Esophagus squamous epithelium (tissue), 4 donors: ENCODE measurements at regions not wholly inside any gene's neighbourhood (a gene's known extent, or its start where the extent isn't known, plus 50 kb on each side); places are given as distances from the start of the nearest gene placed in this dataset.

Source experiments
- CTCF ChIP-seq, 6 experiments: fragments of 450-650 bp in 4 of 6; fragments of 200-600 bp in 2 of 6; sonication (generic) in 2 of 6; IDR thresholded peaks; one replicate each; pipeline ENCODE4 v1.5.1; 2016 to 2019; ENCODE audit warnings: antibody characterized with exemption in 6 of 6, mild to moderate bottlenecking in 4 of 6, moderate library complexity in 4 of 6
- POLR2A ChIP-seq, 4 donors: fragments of 450-650 bp; IDR thresholded peaks; one replicate each; pipeline ENCODE4 v1.6.1; 2017; ENCODE audit warnings: antibody characterized with exemption in 4 of 4, mild to moderate bottlenecking in 4 of 4, moderate library complexity in 3 of 4

- TF ChIP-seq POLR2A (IDR thresholded peaks at IDR 0.05), result no peak
- TF ChIP-seq CTCF (IDR thresholded peaks at IDR 0.05), result no peak
Measured at GRCh38 chr16:25568991-25569390, 122.8 kb upstream of the HS3ST4 start.
